Parathyroid adenoma (tissue), 2 donors: ENCODE measurements at regions not wholly inside any gene's neighbourhood (a gene's known extent, or its start where the extent isn't known, plus 50 kb on each side); places are given as distances from the start of the nearest gene placed in this dataset.

Experiments
- H2AFZ ChIP-seq: fragments of 300-600 bp; sonication (generic); one replicate; pipeline ENCODE4 v1.7.0; 2017; ENCODE audit warnings: antibody characterized with exemption, mild to moderate bottlenecking
- H3K27ac ChIP-seq: fragments of 300-600 bp; sonication (generic); one replicate; pipeline ENCODE4 v1.7.0; 2017
- H3K27me3 ChIP-seq: fragments of 300-600 bp; sonication (generic); one replicate; pipeline ENCODE4 v1.7.0; 2017; ENCODE audit warnings: low read length; ENCODE audit not compliant: control insufficient read depth, insufficient read depth
- H3K36me3 ChIP-seq: fragments of 300-600 bp; sonication (generic); one replicate; pipeline ENCODE4 v1.7.0; 2017; ENCODE audit warnings: low read length; ENCODE audit not compliant: control insufficient read depth, insufficient read depth
- H3K4me1 ChIP-seq: fragments of 300-600 bp; sonication (generic); one replicate; pipeline ENCODE4 v1.7.0; 2017; ENCODE audit warnings: control low read depth
- H3K4me2 ChIP-seq: fragments of 300-600 bp; sonication (generic); one replicate; pipeline ENCODE4 v1.7.0; 2017; ENCODE audit warnings: low read length
- H3K4me3 ChIP-seq: fragments of 300-600 bp; sonication (generic); one replicate; pipeline ENCODE4 v1.7.0; 2017; ENCODE audit warnings: low read depth, low read length
- H3K79me2 ChIP-seq: fragments of 300-600 bp; sonication (generic); one replicate; pipeline ENCODE4 v1.7.0; 2017; ENCODE audit warnings: control low read depth
- H3K9ac ChIP-seq: fragments of 300-600 bp; sonication (generic); one replicate; pipeline ENCODE4 v1.7.0; 2017; ENCODE audit warnings: mild to moderate bottlenecking
- H3K9me3 ChIP-seq: fragments of 300-600 bp; sonication (generic); one replicate; pipeline ENCODE4 v1.7.0; 2017; ENCODE audit warnings: low read length; ENCODE audit not compliant: control insufficient read depth
- TF ChIP-seq, protein P1 (sequence below): fragments of 300-600 bp; sonication (generic); IDR thresholded peaks from one replicate; pipeline ENCODE4 v1.7.0; 2017; ENCODE audit warnings: antibody characterized with exemption, mild to moderate bottlenecking
- donor health status: primary hyperparathyroidism.

DNA sequence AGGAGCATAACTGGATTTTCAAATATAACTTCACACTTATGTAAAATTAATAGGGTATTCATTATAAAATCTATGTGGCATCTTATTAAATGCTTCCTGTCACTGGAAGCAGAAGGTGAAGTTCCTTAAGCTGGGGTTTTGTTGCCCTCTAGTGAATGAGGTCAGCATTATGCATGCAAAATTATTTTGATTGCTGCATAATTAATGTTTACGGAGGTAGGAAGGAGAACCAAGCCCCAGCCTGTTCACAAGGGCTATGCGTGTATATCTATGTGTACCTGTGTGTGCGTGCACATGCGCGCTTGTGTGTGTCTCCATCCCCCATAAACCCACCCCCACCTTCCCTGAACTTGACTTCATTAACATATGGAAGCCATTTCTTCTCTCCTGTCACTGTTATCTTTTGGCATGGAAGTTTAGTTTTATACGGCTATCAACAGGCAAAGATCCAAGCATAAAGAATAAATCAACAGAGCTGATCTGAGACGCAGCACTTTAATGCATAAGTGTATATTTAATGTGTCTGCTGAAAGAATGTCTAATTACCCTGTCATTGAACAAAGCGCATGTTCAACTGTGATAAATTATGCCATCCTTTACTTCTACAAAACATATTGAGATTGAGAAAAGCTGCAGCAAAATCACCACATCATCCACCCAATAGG is 90.2 kb upstream of the CDH4 start:
- Histone ChIP-seq H3K27ac (no peak overlapping the region), H3K4me2 (no peak overlapping the region), H3K4me1 (no peaks in the 10 kb centered on the region), H3K36me3 (no peaks in the 10 kb centered on the region), H3K27me3 (no peaks in the 10 kb centered on the region), H3K9me3 (no peaks in the 10 kb centered on the region), H3K4me3 (no peak overlapping the region), H3K79me2 (no peaks in the 10 kb centered on the region), H2AFZ (no peak overlapping the region), H3K9ac (no peak overlapping the region)
- TF ChIP-seq, protein P1, sequence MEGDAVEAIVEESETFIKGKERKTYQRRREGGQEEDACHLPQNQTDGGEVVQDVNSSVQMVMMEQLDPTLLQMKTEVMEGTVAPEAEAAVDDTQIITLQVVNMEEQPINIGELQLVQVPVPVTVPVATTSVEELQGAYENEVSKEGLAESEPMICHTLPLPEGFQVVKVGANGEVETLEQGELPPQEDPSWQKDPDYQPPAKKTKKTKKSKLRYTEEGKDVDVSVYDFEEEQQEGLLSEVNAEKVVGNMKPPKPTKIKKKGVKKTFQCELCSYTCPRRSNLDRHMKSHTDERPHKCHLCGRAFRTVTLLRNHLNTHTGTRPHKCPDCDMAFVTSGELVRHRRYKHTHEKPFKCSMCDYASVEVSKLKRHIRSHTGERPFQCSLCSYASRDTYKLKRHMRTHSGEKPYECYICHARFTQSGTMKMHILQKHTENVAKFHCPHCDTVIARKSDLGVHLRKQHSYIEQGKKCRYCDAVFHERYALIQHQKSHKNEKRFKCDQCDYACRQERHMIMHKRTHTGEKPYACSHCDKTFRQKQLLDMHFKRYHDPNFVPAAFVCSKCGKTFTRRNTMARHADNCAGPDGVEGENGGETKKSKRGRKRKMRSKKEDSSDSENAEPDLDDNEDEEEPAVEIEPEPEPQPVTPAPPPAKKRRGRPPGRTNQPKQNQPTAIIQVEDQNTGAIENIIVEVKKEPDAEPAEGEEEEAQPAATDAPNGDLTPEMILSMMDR, result no peak

DNA sequence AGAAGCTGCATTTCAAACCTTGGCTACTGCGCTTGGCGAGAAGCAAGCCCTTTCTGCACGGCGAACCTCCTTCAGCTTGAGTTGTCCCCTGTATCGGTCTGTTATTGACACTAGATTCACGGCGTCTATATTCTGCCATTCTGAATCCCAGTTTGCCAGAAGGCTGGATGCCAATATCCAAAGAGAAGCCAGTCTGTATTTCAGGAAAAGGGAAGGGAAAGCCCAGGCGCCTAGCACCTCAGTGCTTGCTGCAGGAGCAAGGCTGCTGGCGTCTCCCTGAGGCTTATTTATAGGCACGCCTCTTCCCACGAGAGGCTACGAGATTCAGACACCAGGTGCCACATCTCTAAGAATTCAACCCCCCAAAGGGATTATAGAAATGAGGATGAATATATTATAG is 89.6 kb upstream of the CDH4 start:
- Histone ChIP-seq H3K36me3 (no peaks in the 10 kb centered on the region), H3K9ac (no peak overlapping the region), H2AFZ (no peak overlapping the region), H3K4me1 (no peaks in the 10 kb centered on the region), H3K4me3 (no peak overlapping the region), H3K27ac (no peak overlapping the region), H3K79me2 (no peaks in the 10 kb centered on the region), H3K9me3 (no peaks in the 10 kb centered on the region), H3K4me2 (no peak overlapping the region), H3K27me3 (no peaks in the 10 kb centered on the region)
- TF ChIP-seq, protein P1, result no peak

GRCh38 chr20:61163031-61163430 is 89.0 kb upstream of the CDH4 start:
- no peaks in the 10 kb centered on the region for H3K79me2 ChIP-seq
- no peak overlapping the region for H3K4me3 ChIP-seq
- no peaks in the 10 kb centered on the region for H3K27me3 ChIP-seq
- H3K36me3 ChIP-seq, result no peaks in the 10 kb centered on the region
- no peak overlapping the region for H2AFZ ChIP-seq
- no peak overlapping the region for H3K9ac ChIP-seq
- TF ChIP-seq, protein P1, result no peak
- H3K9me3 ChIP-seq, result no peaks in the 10 kb centered on the region
- no peaks in the 10 kb centered on the region for H3K4me1 ChIP-seq
- no peak overlapping the region for H3K27ac ChIP-seq
- H3K4me2 ChIP-seq, result no peak overlapping the region

DNA sequence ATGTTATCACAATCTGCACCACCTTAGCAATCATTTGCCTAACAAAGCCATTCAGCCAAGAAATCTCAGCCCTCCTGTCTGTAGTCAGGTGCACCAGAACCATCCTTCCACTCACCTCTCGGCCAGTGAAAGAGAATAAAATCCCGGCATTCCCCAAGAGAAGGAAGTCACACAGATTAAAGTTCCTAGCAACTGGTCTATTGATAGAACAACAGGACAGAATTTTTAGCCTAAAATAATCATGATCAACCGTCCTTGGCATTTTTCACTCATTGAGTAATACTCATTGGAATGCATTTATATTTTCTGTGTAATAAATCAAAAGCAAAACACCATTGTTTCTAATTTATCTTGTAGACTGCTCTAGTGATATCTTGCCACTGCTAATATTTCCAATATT is 85.7 kb upstream of the CDH4 start:
- Histone ChIP-seq H3K27me3 (no peaks in the 10 kb centered on the region), H3K36me3 (no peaks in the 10 kb centered on the region), H2AFZ (no peak overlapping the region), H3K9ac (no peak overlapping the region), H3K79me2 (no peaks in the 10 kb centered on the region), H3K4me2 (no peak overlapping the region), H3K4me3 (no peak overlapping the region), H3K4me1 (no peaks in the 10 kb centered on the region), H3K9me3 (no peaks in the 10 kb centered on the region), H3K27ac (no peak overlapping the region)
- TF ChIP-seq, protein P1, result no peak

DNA sequence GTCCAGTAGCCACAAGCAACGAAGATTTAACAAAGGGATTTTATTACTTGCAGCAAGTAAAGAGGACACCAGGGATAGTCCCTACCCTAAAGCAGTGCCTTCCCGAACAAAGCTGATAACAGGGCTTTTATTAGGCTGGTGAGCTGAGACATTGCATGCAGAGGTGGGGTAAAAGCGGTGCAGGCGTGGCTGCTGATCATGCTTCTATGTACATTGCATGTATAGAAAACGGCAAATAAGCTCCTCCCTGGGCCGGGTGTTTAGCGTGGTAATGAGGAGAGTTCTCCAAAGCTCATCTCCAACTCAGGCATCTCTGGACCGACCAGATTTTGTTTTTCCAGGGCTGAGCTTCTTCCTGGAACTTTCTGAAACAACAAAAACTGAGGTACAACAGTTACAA is 83.5 kb upstream of the CDH4 start:
- Histone ChIP-seq H3K27ac (no peak overlapping the region), H3K4me2 (no peak overlapping the region), H3K79me2 (no peaks in the 10 kb centered on the region), H3K36me3 (no peaks in the 10 kb centered on the region), H3K9ac (no peak overlapping the region), H3K4me3 (no peak overlapping the region), H3K27me3 (no peaks in the 10 kb centered on the region), H2AFZ (no peak overlapping the region), H3K4me1 (no peaks in the 10 kb centered on the region), H3K9me3 (no peaks in the 10 kb centered on the region)
- TF ChIP-seq, protein P1, result no peak
